Left forelimb (tissue), 1 donor: ENCODE measurements at regions not wholly inside any gene's neighbourhood (a gene's known extent, or its start where the extent isn't known, plus 50 kb on each side); places are given as distances from the start of the nearest gene placed in this dataset.
A peak's percentile ranks its signal among the peaks of the same experiment; 100 is the strongest.
"Not testable (repeated sequence)": the region's sequence is repeated elsewhere in the genome, so short reads cannot be mapped to it uniquely, and the experiment has no call there.

Source experiments
- DNase-seq: peaks from one replicate; pipeline ENCODE4 v3.0.0-alpha.2; 2018; ENCODE audit warnings: low spot score

DNA sequence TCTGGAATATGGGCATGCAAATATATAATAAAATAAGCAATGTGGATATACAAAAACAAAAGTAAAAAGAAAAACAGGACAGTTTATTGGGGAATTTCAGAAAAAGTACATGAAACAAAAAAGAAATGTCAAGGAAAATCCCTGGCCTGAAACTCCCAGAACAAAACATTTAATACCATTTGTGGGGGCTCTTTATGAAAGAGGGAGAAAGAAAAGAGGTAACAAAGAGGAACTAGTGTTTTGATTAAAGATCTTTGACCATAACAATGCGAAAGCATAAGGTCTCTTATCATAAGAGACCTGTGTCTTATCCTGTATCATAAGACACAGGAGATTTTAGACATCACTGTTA, 88.6 kb upstream of the ARID1B start:
- no peak for DNase-seq

- no peak for DNase-seq
Observed at GRCh38 chr6:156687789-156688619, 89.2 kb upstream of the ARID1B start.

DNA sequence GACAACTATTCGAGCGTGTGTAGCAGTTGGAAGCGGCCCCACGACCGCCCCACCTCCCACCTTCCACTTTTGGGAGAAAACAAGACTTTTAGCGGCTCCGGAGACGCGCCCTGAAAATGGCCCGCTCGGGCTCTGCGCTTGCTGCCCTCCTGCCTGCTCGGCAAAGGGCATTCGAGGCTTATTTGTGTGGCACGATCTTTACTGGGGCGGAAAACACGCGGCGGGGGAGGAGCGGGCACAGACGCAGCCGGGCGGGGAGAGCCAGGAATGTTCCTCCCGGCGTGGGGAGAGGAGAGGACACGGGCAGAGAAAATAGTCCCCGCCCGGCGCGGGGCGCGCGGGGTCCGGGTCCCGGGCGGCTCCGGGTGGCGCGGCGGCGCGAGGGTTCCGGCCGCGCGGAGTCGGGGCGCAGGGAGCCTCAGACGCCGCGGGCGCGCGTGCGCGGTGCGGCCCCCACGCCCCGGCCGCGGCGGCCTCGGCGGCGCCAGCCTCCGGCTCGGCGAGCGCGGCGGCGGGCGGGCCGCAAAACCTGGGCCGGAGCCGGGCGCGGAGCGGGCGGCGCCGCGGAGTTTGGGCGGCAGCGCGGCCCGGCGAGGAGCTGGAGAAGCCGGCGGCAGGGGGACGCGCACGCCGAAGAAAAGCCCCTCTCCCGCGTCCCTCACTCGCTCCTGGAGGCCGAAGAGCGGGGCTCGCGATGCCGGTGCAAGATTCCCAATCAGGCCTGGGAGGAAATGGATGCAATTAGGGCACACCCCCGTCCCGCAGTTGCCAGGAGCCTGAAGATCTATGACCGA, 90.0 kb upstream of the ARID1B start:
- peak; percentile 94 for DNase-seq

GRCh38 chr6:156686301-156686994, 90.7 kb upstream of the ARID1B start:
- no peak for DNase-seq

- no peak for DNase-seq
Observed at GRCh38 chr6:156685823-156686222, 91.4 kb upstream of the ARID1B start.

DNA sequence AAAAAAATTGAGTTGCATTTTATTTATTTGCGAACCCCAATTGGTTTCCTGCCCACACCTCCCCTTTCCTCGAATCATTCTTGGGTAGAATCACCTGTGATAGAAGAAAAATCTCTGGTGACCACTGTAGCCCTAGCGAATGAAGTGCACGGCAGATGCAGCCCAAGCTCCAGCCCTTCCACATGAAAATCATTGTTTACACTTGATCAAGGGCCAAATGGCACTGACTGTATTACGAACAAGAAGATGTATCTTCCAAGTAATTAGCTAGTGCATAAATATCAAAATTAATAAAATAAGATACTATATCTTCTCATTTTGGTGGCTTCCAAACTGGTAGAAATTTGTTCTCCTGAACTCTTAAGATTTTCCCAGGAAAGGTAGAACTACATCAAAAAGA, 93.4 kb upstream of the ARID1B start:
- no peak for DNase-seq

- DNase-seq, result no peak
Observed at GRCh38 chr6:156676721-156677120, 100.5 kb upstream of the ARID1B start.

DNA sequence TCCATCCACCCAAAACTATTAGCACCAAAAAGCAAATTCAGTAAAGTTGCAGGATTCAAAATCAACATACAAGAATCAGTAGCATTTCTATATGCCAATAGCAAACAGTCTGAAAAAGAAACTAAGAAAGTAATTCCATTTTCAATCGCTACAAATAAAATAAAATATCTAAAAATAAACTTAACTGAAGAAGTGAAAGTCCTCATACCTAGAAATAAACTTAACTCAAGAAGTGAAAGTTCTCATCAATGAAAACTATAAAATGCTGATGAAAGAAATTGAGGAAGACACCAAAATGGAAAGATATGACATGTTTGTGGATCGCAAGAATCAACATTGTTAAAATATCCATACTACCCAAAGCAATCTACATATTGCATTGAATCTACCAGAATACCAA, 103.0 kb upstream of the ARID1B start:
- DNase-seq, result no peak

GRCh38 chr6:156670097-156670496, 107.1 kb upstream of the ARID1B start:
- DNase-seq, result not testable (repeated sequence)

GRCh38 chr6:156662025-156662445, 115.1 kb upstream of the ARID1B start:
- peak; percentile 74 for DNase-seq

GRCh38 chr6:156660389-156660788, 116.8 kb upstream of the ARID1B start:
- DNase-seq, result no peak

- DNase-seq, result no peak
Observed at GRCh38 chr6:156659822-156660198, 117.4 kb upstream of the ARID1B start.

GRCh38 chr6:156658966-156659821, 118.0 kb upstream of the ARID1B start:
- DNase-seq, result no peak

- DNase-seq, result no peak
Observed at GRCh38 chr6:156658186-156658965, 118.8 kb upstream of the ARID1B start.

- no peak for DNase-seq
Observed at GRCh38 chr6:156657296-156657695, 119.9 kb upstream of the ARID1B start.

GRCh38 chr6:156654919-156655918, 122.0 kb upstream of the ARID1B start:
- DNase-seq, result no peak

GRCh38 chr6:156652231-156652750, 124.9 kb upstream of the ARID1B start:
- no peak for DNase-seq

DNA sequence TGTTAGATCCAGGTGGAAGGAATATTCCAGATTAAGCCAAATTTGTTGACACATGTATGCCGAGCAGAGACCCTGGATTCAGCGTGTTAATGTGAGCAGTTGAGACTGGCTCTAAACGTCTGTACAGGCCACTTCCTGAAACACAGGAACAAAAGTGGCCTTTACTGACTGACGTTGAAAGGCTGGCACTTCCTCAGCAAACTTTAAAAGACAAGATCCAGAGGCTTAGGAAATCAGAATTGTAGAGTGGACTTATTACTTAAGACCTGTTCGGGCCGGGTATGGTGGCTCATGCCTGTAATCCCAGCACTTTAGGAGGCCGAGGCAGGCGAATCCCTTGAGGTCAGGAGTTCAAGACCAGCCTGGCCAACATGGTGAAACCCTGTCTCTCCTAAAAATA, 125.7 kb upstream of the ARID1B start:
- DNase-seq, result no peak

DNA sequence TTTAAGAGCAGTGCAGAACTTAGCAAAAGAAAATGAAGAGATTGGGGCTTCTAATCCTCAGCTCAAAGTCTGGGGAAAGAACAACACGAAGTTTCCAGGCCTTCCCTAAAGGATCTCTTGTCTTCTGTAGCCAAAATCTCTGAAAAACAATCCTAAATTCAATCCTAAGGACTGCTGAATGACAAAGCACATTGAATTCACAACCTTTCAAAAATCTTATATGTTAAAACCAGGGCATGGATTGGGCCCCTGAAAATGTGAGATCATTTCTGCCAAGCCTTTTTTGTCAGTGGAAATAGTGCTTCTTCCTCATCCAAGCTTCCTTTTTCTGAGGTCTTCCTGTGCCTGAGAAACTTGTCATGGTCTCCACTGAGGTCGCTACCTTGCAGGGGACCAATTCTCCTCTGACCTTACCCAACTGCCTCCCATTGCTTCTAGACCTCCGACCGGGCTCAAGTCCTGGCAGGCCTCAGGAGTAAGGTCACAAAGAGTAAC, 126.2 kb upstream of the ARID1B start:
- no peak for DNase-seq
